Spleen (tissue), 11 donors: ENCODE measurements at regions not wholly inside any gene's neighbourhood (a gene's known extent, or its start where the extent isn't known, plus 50 kb on each side); places are given as distances from the start of the nearest gene placed in this dataset.

Source experiments
- DNase-seq: peaks from one replicate; pipeline ENCODE4 v3.0.0-alpha.2; 2020
- H3K27ac ChIP-seq, 8 donors: fragments of 200-600 bp; sonication (generic) in 7 of 8; 1 replicate in 4 of 8; 2 replicates in 4 of 8; pipeline versions ENCODE4 v1.5.0 to v1.8.0; 2016 to 2021; ENCODE audit warnings: inconsistent platforms in 4 of 8, mild to moderate bottlenecking in 4 of 8, moderate library complexity in 1 of 8
- H3K27me3 ChIP-seq, 7 donors: fragments of 200-600 bp; sonication (generic) in 6 of 7; replicated peaks in 1 of 7; 1 replicate in 4 of 7; 2 replicates in 3 of 7; pipeline versions ENCODE4 v1.5.0 to v1.8.0; 2016 to 2021; ENCODE audit warnings: inconsistent platforms in 3 of 7, mild to moderate bottlenecking in 1 of 7
- H3K36me3 ChIP-seq, 6 donors: fragments of 200-600 bp; sonication (generic) in 5 of 6; 1 replicate in 4 of 6; 2 replicates in 2 of 6; pipeline versions ENCODE4 v1.5.0 to v1.8.0; 2016 to 2021; ENCODE audit warnings: inconsistent platforms in 2 of 6
- H3K4me1 ChIP-seq, 6 donors: fragments of 200-600 bp; sonication (generic) in 5 of 6; 1 replicate in 3 of 6; 2 replicates in 3 of 6; pipeline versions ENCODE4 v1.5.0 to v1.8.0; 2016 to 2021; ENCODE audit warnings: inconsistent platforms in 3 of 6
- H3K4me3 ChIP-seq, 8 donors: fragments of 200-600 bp; sonication (generic) in 7 of 8; 1 replicate in 4 of 8; 2 replicates in 4 of 8; pipeline versions ENCODE4 v1.5.0 to v1.8.0; 2016 to 2021; ENCODE audit warnings: inconsistent platforms in 4 of 8, mild to moderate bottlenecking in 4 of 8, moderate library complexity in 2 of 8
- H3K9me3 ChIP-seq, 8 donors: fragments of 200-600 bp; sonication (generic) in 7 of 8; 1 replicate in 4 of 8; 2 replicates in 4 of 8; pipeline versions ENCODE4 v1.5.0 to v1.8.0; 2016 to 2021; ENCODE audit warnings: inconsistent platforms in 4 of 8
- POLR2A ChIP-seq, 3 donors: fragments of 450-650 bp; IDR thresholded peaks; one replicate each; pipeline ENCODE4 v1.5.1; 2017; ENCODE audit warnings: antibody characterized with exemption in 3 of 3, mild to moderate bottlenecking in 1 of 3
- POLR2AphosphoS5 ChIP-seq, 3 donors: sonication (generic); formaldehyde crosslinking; IDR thresholded peaks; one replicate each; pipeline ENCODE4 v1.5.1; 2017; ENCODE audit warnings: antibody characterized with exemption in 3 of 3
- WGBS, 5 donors: extraction: QIAGEN DNeasy Blood & Tissue Kit in 3 of 5; methylation state at CpG; one replicate each; pipeline versions ENCODE4 v1.1.5 to v1.1.7; 2013 to 2018; 5-methylcytosine and 5-hydroxymethylcytosine counted together
- intact Hi-C: fragments of 100-400 bp; cut with DNase I; formaldehyde crosslinking; loops from one replicate; pipeline ENCODE4 v1.15.0; 2023; ENCODE audit warnings: low total_unique reads
- TF ChIP-seq, protein P1 (sequence below), 11 experiments: fragments of 200-600 bp in 7 of 11; fragments of 450-650 bp in 4 of 11; sonication (generic) in 4 of 11; IDR thresholded peaks in 8 of 11; conservative IDR thresholded peaks in 3 of 11; 1 replicate in 7 of 11; 2 replicates in 4 of 11; pipeline versions ENCODE4 v1.4.0 to v1.8.0; 2016 to 2021; ENCODE audit warnings: antibody characterized with exemption in 11 of 11, inconsistent platforms in 4 of 11, mild to moderate bottlenecking in 1 of 11
- donor health status: healthy with polysubstance abuse.
- donor health status: DM: no; HTN: no; CAD: no; lungs with moderate emphysema.
- donor health status: DM: no; HTN: no; CAD: no.
- donor health status: Bipolar disorder and iron deficiency.
- donor health status: healthy.
- donor health status: DM: no; HTN: no; CAD: no.
- donor health status: DM: yes; HTN: yes; CAD: no.

DNA sequence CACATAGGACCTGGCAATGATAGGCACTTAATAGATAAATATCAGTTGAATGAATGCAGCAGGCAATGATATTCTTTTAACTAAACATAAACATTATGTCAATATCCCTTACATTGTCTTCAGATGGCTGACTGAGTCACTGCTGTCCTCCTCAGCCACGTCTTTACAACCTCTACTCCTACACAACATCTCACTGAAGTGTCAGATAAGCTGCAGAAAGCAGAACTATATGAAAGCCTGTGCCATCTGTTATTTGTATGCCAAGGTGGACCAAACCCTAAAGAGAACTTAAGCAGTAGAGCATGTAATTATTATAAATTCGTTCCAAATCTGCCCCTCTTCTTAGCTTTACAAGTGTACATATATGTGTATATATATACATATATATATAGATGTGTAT lies 271.2 kb downstream of the RASEF start:
- WGBS, 5 donors, result 33 to 47% (median 42%) methylated on average over 2 of the region's 2 CpGs
- Histone ChIP-seq H3K27me3 (no peaks in the 10 kb centered on the region), H3K27ac (no peak overlapping the region), H3K4me3 (no peak overlapping the region), H3K36me3 (no peaks in the 10 kb centered on the region), H3K9me3 (no peaks in the 10 kb centered on the region), H3K4me1 (no peaks in the 10 kb centered on the region)
- TF ChIP-seq POLR2A (IDR thresholded peaks at IDR 0.05), result no peak
- TF ChIP-seq POLR2AphosphoS5 (IDR thresholded peaks at IDR 0.05), result no peak
- TF ChIP-seq, protein P1, sequence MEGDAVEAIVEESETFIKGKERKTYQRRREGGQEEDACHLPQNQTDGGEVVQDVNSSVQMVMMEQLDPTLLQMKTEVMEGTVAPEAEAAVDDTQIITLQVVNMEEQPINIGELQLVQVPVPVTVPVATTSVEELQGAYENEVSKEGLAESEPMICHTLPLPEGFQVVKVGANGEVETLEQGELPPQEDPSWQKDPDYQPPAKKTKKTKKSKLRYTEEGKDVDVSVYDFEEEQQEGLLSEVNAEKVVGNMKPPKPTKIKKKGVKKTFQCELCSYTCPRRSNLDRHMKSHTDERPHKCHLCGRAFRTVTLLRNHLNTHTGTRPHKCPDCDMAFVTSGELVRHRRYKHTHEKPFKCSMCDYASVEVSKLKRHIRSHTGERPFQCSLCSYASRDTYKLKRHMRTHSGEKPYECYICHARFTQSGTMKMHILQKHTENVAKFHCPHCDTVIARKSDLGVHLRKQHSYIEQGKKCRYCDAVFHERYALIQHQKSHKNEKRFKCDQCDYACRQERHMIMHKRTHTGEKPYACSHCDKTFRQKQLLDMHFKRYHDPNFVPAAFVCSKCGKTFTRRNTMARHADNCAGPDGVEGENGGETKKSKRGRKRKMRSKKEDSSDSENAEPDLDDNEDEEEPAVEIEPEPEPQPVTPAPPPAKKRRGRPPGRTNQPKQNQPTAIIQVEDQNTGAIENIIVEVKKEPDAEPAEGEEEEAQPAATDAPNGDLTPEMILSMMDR (IDR thresholded peaks at IDR 0.05 in 8 of 11, conservative IDR thresholded peaks at IDR 0.05 in 3 of 11), result no peak
- intact Hi-C loops, result no loop called here
- no peak for DNase-seq

DNA sequence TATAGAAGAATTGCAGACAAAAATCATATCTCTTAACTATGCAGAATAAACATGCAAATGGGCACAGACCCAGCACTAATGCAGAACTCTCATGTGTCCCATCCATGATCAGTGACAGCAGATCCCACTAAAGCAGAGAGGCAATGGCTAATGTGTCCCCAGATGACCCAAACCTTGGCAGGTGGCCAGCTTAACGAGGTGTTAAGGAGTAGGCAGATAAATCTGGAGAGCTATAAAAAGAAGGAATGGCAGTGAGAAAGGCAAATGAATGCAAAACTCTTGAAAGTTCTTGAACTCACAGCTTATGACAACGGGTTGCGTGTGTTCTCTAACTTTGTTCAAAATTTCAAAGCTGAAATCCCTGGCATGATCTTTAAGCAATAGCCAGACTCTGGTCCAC lies 265.4 kb downstream of the RASEF start:
- intact Hi-C loops, result no loop called here
- TF ChIP-seq, protein P1 (IDR thresholded peaks at IDR 0.05 in 8 of 11, conservative IDR thresholded peaks at IDR 0.05 in 3 of 11), result no peak
- TF ChIP-seq POLR2AphosphoS5 (IDR thresholded peaks at IDR 0.05) (no peak), POLR2A (IDR thresholded peaks at IDR 0.05) (no peak)
- WGBS, 5 donors, result 44 to 68% (median 56%) methylated on average over 3 of the region's 3 CpGs

DNA sequence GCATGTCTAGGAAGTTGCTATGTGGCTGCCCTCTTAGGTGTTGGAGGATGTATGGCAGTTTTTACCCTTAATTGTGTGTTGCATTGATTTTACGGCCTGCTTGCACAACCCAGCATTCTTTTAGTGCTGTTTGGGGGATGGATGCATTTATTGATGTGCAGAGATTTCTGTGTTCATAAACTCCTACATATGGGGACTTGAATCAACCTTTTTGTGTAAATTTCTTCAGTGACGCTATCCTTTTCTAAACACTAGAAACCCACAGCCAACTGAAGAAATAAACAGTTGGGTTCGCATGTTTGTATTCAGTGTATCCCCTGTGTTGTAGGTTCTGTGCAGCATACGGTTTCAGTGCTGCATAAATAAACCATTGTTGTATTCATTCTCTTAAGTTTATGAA lies 263.7 kb downstream of the RASEF start:
- peaks cover 0 to 3% (median 0%) of the 10 kb centered on the region in 8 donors for H3K9me3 ChIP-seq
- no peaks in the 10 kb centered on the region for H3K27me3 ChIP-seq
- intact Hi-C loops, result no loop called here
- no peaks in the 10 kb centered on the region for H3K36me3 ChIP-seq
- no peak for DNase-seq
- H3K4me3 ChIP-seq, result no peak overlapping the region
- 82 to 94% (median 85%) methylated on average over 4 of the region's 4 CpGs for WGBS, 5 donors
- TF ChIP-seq POLR2A (IDR thresholded peaks at IDR 0.05), result no peak
- no peak for TF ChIP-seq POLR2AphosphoS5 (IDR thresholded peaks at IDR 0.05)
- TF ChIP-seq, protein P1 (IDR thresholded peaks at IDR 0.05 in 8 of 11, conservative IDR thresholded peaks at IDR 0.05 in 3 of 11), result no peak
- H3K27ac ChIP-seq, result no peak overlapping the region
- no peaks in the 10 kb centered on the region for H3K4me1 ChIP-seq

More for the DNA sequence above, 265.4 kb downstream of the RASEF start:
- Histone ChIP-seq H3K36me3 (no peaks in the 10 kb centered on the region), H3K4me3 (no peak overlapping the region), H3K4me1 (no peaks in the 10 kb centered on the region), H3K27me3 (no peaks in the 10 kb centered on the region), H3K27ac (no peak overlapping the region), H3K9me3 (no peaks in the 10 kb centered on the region)
- DNase-seq, result no peak

DNA sequence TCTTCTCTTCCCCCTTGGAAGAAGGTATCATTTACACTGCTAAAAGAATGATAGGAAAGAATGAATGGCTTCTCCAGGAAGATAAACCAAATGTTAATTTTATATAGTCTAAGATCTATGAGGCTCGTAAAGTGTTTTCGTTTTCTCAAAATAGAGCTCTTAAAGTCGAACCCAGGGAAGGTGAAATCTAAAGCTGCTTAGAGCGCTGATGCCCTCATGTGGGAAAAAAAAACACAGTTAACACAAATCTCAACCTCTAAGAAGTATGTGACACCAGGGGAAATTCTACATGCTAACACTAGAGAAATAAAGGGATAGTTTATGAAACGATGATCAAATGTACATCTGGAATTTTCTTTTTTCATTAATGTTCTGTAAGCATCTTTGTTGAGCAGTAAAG lies 257.9 kb downstream of the RASEF start:
- Histone ChIP-seq H3K9me3 (peaks cover 0 to 3% (median 0%) of the 10 kb centered on the region in 8 donors), H3K27me3 (no peaks in the 10 kb centered on the region), H3K36me3 (no peaks in the 10 kb centered on the region), H3K4me1 (no peaks in the 10 kb centered on the region), H3K27ac (no peak overlapping the region), H3K4me3 (no peak overlapping the region)
- WGBS, 5 donors, result 55 to 62% (median 56%) methylated on average over 5 of the region's 5 CpGs
- DNase-seq, result no peak
- TF ChIP-seq POLR2AphosphoS5 (IDR thresholded peaks at IDR 0.05), result no peak
- TF ChIP-seq, protein P1 (IDR thresholded peaks at IDR 0.05 in 8 of 11, conservative IDR thresholded peaks at IDR 0.05 in 3 of 11), result no peak
- TF ChIP-seq POLR2A (IDR thresholded peaks at IDR 0.05), result no peak
- intact Hi-C loops, result no loop called here
